ENCODE measurements at regions not wholly inside any gene's neighbourhood (a gene's known extent, or its start where the extent isn't known, plus 50 kb on each side); places are given as distances from the start of the nearest gene placed in this dataset.

GRCh38 chr3:72116226-72116625 lies 331.3 kb upstream of the PROK2 start:
- Histone ChIP-seq H4K91ac (replicated peaks; ENCODE audit: insufficient read length, low read length) (no peak overlapping the region), H2BK15ac (ENCODE audit: low read length) (no peak overlapping the region), H3K23me2 (ENCODE audit: low read depth, low read length) (no peaks in the 10 kb centered on the region), H3K14ac (ENCODE audit: insufficient read length) (no peak overlapping the region), H3K4ac (replicated peaks; ENCODE audit: insufficient read length, low read depth, low read length) (no peak overlapping the region), H4K5ac (ENCODE audit: insufficient read length, low read depth, low read length) (no peak overlapping the region), H3K4me1 (replicated peaks in 1 of 4; ENCODE audit: control insufficient read depth in 3 of 4, insufficient read depth in 4 of 4, low read length in 3 of 4) (peaks cover 0 to 5% (median 0%) of the 10 kb centered on the region in 4 experiments; a peak in 1 of 7 replicates), H3K79me1 (ENCODE audit: low read depth, low read length) (no peaks in the 10 kb centered on the region), H3K27ac (ENCODE audit: low read depth, low read length) (no peak overlapping the region), H3K36me3 (ENCODE audit: control insufficient read depth in 2 of 4, insufficient read depth in 4 of 4, low read length in 3 of 4) (no peaks in the 10 kb centered on the region), H3K18ac (ENCODE audit: extremely low read depth, low read length) (no peak overlapping the region), H3K23ac (ENCODE audit: insufficient read length) (no peak overlapping the region), H3K9ac (replicated peaks in 1 of 4; ENCODE audit: extremely low read depth in 1 of 4, low read depth in 3 of 4, low read length in 3 of 4) (no peak overlapping the region), H4K20me1 (replicated peaks in 1 of 2; ENCODE audit: control insufficient read depth in 1 of 2, insufficient read depth in 2 of 2, low read length in 2 of 2) (no peaks in the 10 kb centered on the region), H2BK20ac (ENCODE audit: low read length) (no peak overlapping the region), H2BK120ac (replicated peaks; ENCODE audit: low read depth, low read length) (no peak overlapping the region), H3K56ac (replicated peaks; ENCODE audit: insufficient read length, low read depth, low read length) (no peak overlapping the region), H3K4me2 (ENCODE audit: insufficient read depth in 1 of 2, low read depth in 2 of 2, low read length in 2 of 2) (no peak overlapping the region), H3K27me3 (replicated peaks in 1 of 4; ENCODE audit: control insufficient read depth in 3 of 4, extremely low read depth in 1 of 4, insufficient read depth in 3 of 4, low read length in 3 of 4) (no peaks in the 10 kb centered on the region), H4K8ac (ENCODE audit: extremely low read depth, insufficient read depth, low read length) (no peak overlapping the region), H2BK12ac (ENCODE audit: low read depth, low read length) (no peak overlapping the region), H3K4me3 (ENCODE audit: extremely low read depth in 1 of 4, insufficient read depth in 2 of 4, low read depth in 3 of 4, low read length in 4 of 4) (no peak overlapping the region), H2AK5ac (ENCODE audit: low read depth, low read length) (no peak overlapping the region), H2AFZ (ENCODE audit: low read length) (no peak overlapping the region), H3K9me3 (ENCODE audit: insufficient read depth in 2 of 2, low read depth in 1 of 2, low read length in 1 of 2) (no peaks in the 10 kb centered on the region), H3K79me2 (ENCODE audit: control insufficient read depth in 1 of 2, insufficient read depth in 2 of 2, low read length in 2 of 2) (no peaks in the 10 kb centered on the region), H2BK5ac (ENCODE audit: low read depth, low read length) (no peak overlapping the region)
- ChIA-PET POLR2A (ENCODE audit: partially characterized antibody) (no interaction called here), CTCF (ENCODE audit: partially characterized antibody) (interaction anchor here (0.9 to 1.3 kb wide), 2 partner anchors 147 to 174 kb away, joined by 3 read pairs; no protein-coding TSS in a partner anchor)
- 97% methylated on average over 7 of the region's 7 CpGs; no CpG with 5 or more reads in 1 of the 2 experiments for WGBS, 2 experiments (ENCODE audit: extremely low coverage in 1 of 2, insufficient coverage in 1 of 2, insufficient read length in 1 of 2, insufficient replicate concordance in 2 of 2, low coverage in 1 of 2, low lambda C conversion rate in 2 of 2, missing lambda C conversion rate in 1 of 2)
- DNase-seq (ENCODE audit: low read depth in 1 of 2, low spot score in 2 of 2) (no peak), FAIRE-seq (no peak)
- TF ChIP-seq CTBP2 (IDR thresholded peaks at IDR 0.05; ENCODE audit: borderline replicate concordance, insufficient read depth, insufficient read length, low read length) = no peak

Measured in H1 (cell line).